K562 (cell line): ENCODE measurements at regions not wholly inside any gene's neighbourhood (a gene's known extent, or its start where the extent isn't known, plus 50 kb on each side); places are given as distances from the start of the nearest gene placed in this dataset.

Experiments
- ATAC-seq: fragments of 200-7000 bp; cut with Tn5 transposase; 3 replicates; pipeline ENCODE4 v1.9.1; 2020; ENCODE audit warnings: moderate library complexity
- BruUV-seq: library from RNA; stranded (reverse); fragments of 400-500 nt; replicated peaks from 2 replicates; lab custom pipeline; 2021; lab: Mats Ljungman, UMichigan
- CTCF ChIA-PET: fragments of 300-600 bp; formaldehyde crosslinking; extraction: SDS; loops from one replicate; lab custom pipeline; 2021; ENCODE audit warnings: low intra/inter-chr PET ratio; lab: Yijun Ruan, JAX
- POLR2A ChIA-PET: fragments of 300-600, 350-650 bp; sonication (Branson Sonifier 250); formaldehyde crosslinking; extraction: SDS; loops from one replicate; lab custom pipeline; 2021; ENCODE audit warnings: antibody characterized with exemption, inconsistent platforms; lab: Yijun Ruan, JAX
- DNase-seq, 4 experiments: peaks; one replicate each; pipeline versions ENCODE4 v3.0.0 to v3.0.0-alpha.2; 2011 to 2018; ENCODE audit warnings: low spot score in 3 of 4, mixed read lengths in 3 of 4; ENCODE audit errors: extremely low read depth in 1 of 4
- FAIRE-seq: peaks from 2 replicates; lab custom pipeline; 2011; peaks lifted over from hg19 to GRCh38; lab: Jason Lieb, UNC
- H2AFZ ChIP-seq: 2 replicates; pipeline ENCODE4 v1.6.0; 2011; ENCODE audit warnings: low read depth, low read length, control low read depth, inconsistent platforms
- H3K27ac ChIP-seq: fragments of 200-600 bp; 3 replicates; pipeline ENCODE4 v1.8.0; 2011; ENCODE audit warnings: low read depth, mild to moderate bottlenecking, control low read depth, inconsistent platforms, low read length, moderate library complexity, mixed read lengths; ENCODE audit errors: extremely low read depth
- H3K27me3 ChIP-seq, 2 experiments: fragments of 300-600 bp in 1 of 2; 2 replicates in 1 of 2; 3 replicates in 1 of 2; pipeline versions ENCODE4 v1.6.0 to v1.8.0; 2011; ENCODE audit warnings: inconsistent platforms in 2 of 2, low read length in 2 of 2, mild to moderate bottlenecking in 1 of 2, mixed read lengths in 1 of 2, moderate library complexity in 1 of 2; ENCODE audit not compliant: control insufficient read depth in 2 of 2, insufficient read depth in 2 of 2
- H3K36me3 ChIP-seq: fragments of 300-600 bp; 3 replicates; pipeline ENCODE4 v1.8.0; 2011; ENCODE audit warnings: mild to moderate bottlenecking, low read length, inconsistent platforms; ENCODE audit not compliant: control insufficient read depth, insufficient read depth
- H3K4me1 ChIP-seq, 2 experiments: fragments of 200-600 bp in 1 of 2; replicated peaks in 1 of 2; 2 replicates in 1 of 2; 3 replicates in 1 of 2; pipeline versions ENCODE4 v1.5.1 to v1.8.0; 2011; ENCODE audit warnings: inconsistent platforms in 2 of 2, low read length in 2 of 2, mild to moderate bottlenecking in 1 of 2, mixed read lengths in 1 of 2, moderate library complexity in 1 of 2; ENCODE audit not compliant: control insufficient read depth in 2 of 2, insufficient read depth in 2 of 2
- H3K4me2 ChIP-seq: 2 replicates; pipeline ENCODE4 v1.6.1; 2011; ENCODE audit warnings: low read length, control low read depth, inconsistent platforms, mixed read lengths; ENCODE audit not compliant: insufficient read depth
- H3K4me3 ChIP-seq: fragments of 200-600 bp; sonication (generic), shearing (Covaris generic); 2 replicates; pipeline ENCODE4 v1.5.1; 2016; ENCODE audit warnings: control low read depth, inconsistent platforms
- H3K79me2 ChIP-seq: fragments of 200-600 bp; 3 replicates; pipeline ENCODE4 v1.8.0; 2011; ENCODE audit warnings: low read length, inconsistent platforms; ENCODE audit not compliant: control insufficient read depth, insufficient read depth
- H3K9ac ChIP-seq, 2 experiments: 2 replicates each; pipeline versions ENCODE4 v1.6.0 to v1.6.1; 2011; ENCODE audit warnings: low read depth in 2 of 2, low read length in 2 of 2, control low read depth in 1 of 2, inconsistent platforms in 1 of 2, mild to moderate bottlenecking in 1 of 2, mixed read lengths in 1 of 2; ENCODE audit not compliant: insufficient read depth in 1 of 2
- H3K9me1 ChIP-seq: one replicate; pipeline ENCODE4 v1.6.0; 2011; ENCODE audit warnings: inconsistent platforms, mild to moderate bottlenecking, low read length, moderate library complexity; ENCODE audit not compliant: control insufficient read depth, insufficient read depth
- H3K9me3 ChIP-seq: replicated peaks from 2 replicates; pipeline ENCODE4 v1.5.1; 2011; ENCODE audit warnings: low read depth, low read length, inconsistent platforms; ENCODE audit not compliant: control insufficient read depth, insufficient read depth
- H4K20me1 ChIP-seq: replicated peaks from 2 replicates; pipeline ENCODE4 v1.6.1; 2011; ENCODE audit warnings: low read length, inconsistent platforms, mixed read lengths; ENCODE audit not compliant: control insufficient read depth, insufficient read depth
- ERF ChIP-seq: fragments of 450-650 bp; formaldehyde crosslinking; IDR thresholded peaks from 2 replicates; pipeline ENCODE4 v1.4.0; 2020; ENCODE audit warnings: mild to moderate bottlenecking, mixed read lengths
- ESRRA ChIP-seq: fragments of 450-650 bp; IDR thresholded peaks from 2 replicates; pipeline ENCODE4 v1.6.1; 2014; ENCODE audit warnings: low read depth, mild to moderate bottlenecking, moderate library complexity, borderline replicate concordance
- FOXA3 ChIP-seq, 2 experiments: fragments of 450-650 bp in 1 of 2; sonication (generic) in 1 of 2; formaldehyde crosslinking; IDR thresholded peaks in 1 of 2; conservative IDR thresholded peaks in 1 of 2; 2 replicates each; pipeline versions ENCODE4 v1.4.0 to v1.8.0; 2020 to 2022; ENCODE audit warnings: mild to moderate bottlenecking in 2 of 2, missing genetic modification reagents in 1 of 2
- HCFC1 ChIP-seq: IDR thresholded peaks from 2 replicates; pipeline ENCODE4 v1.6.1; 2012; ENCODE audit warnings: low read depth, low read length, improper control_type of control experiment
- HOXB6 ChIP-seq: fragments of 250-450 bp; sonication (Bioruptor Pico); IDR thresholded peaks from 2 replicates; pipeline ENCODE4 v1.5.1; 2022; ENCODE audit warnings: mild to moderate bottlenecking, borderline replicate concordance
- LCOR ChIP-seq: sonication (generic); formaldehyde crosslinking; IDR thresholded peaks from 2 replicates; pipeline ENCODE4 v1.8.0; 2022; ENCODE audit warnings: mild to moderate bottlenecking, missing genetic modification reagents
- ZNF785 ChIP-seq: fragments of 250-450 bp; sonication (Bioruptor Pico); IDR thresholded peaks from 2 replicates; pipeline ENCODE4 v1.4.0; 2020; ENCODE audit warnings: mild to moderate bottlenecking
- WGBS: fragments of 100-300 bp; shearing (Covaris generic); methylation state at CpG from one replicate; pipeline ENCODE4 v1.1.6; 2016; ENCODE audit warnings: low coverage, mixed read lengths; ENCODE audit not compliant: insufficient coverage; ENCODE audit errors: missing lambda C conversion rate; 5-methylcytosine and 5-hydroxymethylcytosine counted together
- in situ Hi-C: fragments of 300-500 bp; cut with MboI; formaldehyde crosslinking; loops from 4 replicates; pipeline ENCODE4 v1.15.0; 2018; ENCODE audit warnings: inconsistent platforms, mixed read lengths
- intact Hi-C: fragments of 100-400 bp; cut with micrococcal nuclease; formaldehyde crosslinking; loops from 2 replicates; pipeline ENCODE4 v1.14.2; 2022
- TF ChIP-seq, protein P1 (sequence below): fragments of 450-650 bp; IDR thresholded peaks from 2 replicates; pipeline ENCODE4 v1.6.1; 2016
- TF ChIP-seq, protein P2 (sequence below): fragments of 450-650 bp; IDR thresholded peaks from 2 replicates; pipeline ENCODE4 v1.6.1; 2016; ENCODE audit warnings: mild to moderate bottlenecking, moderate library complexity

DNA sequence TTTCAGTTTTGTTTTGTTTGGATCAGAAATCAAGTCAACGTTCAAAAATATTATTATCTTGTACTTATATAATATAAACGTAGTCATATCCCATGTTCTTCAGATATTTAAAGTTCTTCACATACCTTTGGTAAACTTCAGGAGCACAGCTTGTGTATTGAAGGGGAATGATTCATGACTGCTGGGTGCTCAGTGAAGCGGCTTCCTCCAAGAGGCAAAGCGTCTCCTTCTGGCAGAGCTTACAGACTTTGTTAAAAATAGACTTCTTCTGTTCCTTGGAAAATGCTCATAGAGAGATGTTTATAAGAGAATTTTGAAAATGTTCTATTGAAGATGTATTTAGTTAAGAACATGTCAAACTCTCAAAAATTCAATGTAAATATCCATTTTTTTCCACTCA lies 155.6 kb upstream of the CNTNAP4 start (continued):
- TF ChIP-seq LCOR (CRISPR knock-in tag): no peak
- no peak for TF ChIP-seq FOXA3 (CRISPR knock-in tag; conservative IDR thresholded peaks at IDR 0.05 in 1 of 2, IDR thresholded peaks at IDR 0.05 in 1 of 2)
- no peak for TF ChIP-seq ESRRA
- TF ChIP-seq, protein P1, sequence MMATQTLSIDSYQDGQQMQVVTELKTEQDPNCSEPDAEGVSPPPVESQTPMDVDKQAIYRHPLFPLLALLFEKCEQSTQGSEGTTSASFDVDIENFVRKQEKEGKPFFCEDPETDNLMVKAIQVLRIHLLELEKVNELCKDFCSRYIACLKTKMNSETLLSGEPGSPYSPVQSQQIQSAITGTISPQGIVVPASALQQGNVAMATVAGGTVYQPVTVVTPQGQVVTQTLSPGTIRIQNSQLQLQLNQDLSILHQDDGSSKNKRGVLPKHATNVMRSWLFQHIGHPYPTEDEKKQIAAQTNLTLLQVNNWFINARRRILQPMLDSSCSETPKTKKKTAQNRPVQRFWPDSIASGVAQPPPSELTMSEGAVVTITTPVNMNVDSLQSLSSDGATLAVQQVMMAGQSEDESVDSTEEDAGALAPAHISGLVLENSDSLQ: no peak
- no peak for TF ChIP-seq ERF

DNA sequence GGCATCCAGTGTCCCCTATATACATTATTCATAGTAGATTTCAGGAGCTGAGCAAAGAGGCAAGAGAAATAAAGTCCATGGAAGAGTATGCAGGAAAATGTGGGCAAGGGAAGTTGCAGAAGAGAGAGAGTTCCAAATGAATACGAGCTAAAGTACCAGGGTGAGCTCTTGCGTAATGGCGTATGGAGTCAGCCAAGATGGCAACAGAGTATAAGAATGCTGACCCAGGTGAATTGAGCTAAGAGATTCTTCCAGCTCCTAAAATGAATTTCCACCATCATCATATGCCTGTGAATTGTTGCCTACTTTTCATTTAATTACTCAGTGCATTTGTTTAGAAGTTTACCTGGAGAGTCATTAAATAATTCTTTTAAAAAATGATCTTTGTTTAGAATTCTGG lies 153.2 kb upstream of the CNTNAP4 start:
- Histone ChIP-seq H3K9ac (no peak overlapping the region), H4K20me1 (no peaks in the 10 kb centered on the region), H3K27ac (no peak overlapping the region), H3K9me1 (no peaks in the 10 kb centered on the region), H3K4me3 (no peak overlapping the region), H2AFZ (no peak overlapping the region), H3K9me3 (no peaks in the 10 kb centered on the region), H3K36me3 (no peaks in the 10 kb centered on the region), H3K4me2 (no peak overlapping the region), H3K4me1 (no peaks in the 10 kb centered on the region), H3K79me2 (no peaks in the 10 kb centered on the region), H3K27me3 (no peaks in the 10 kb centered on the region)
- in situ Hi-C loops (no loop called here), intact Hi-C loops (no loop called here)
- 38% methylated on average over 3 of the region's 3 CpGs for WGBS
- CTCF ChIA-PET: no interaction called here
- no TSS peak for BruUV-seq
- no peak for DNase-seq
- no peak for FAIRE-seq
- no peak for ATAC-seq
- POLR2A ChIA-PET: no interaction called here
- TF ChIP-seq HOXB6 (CRISPR knock-in tag) (no peak), ZNF785 (no peak), HCFC1 (no peak)
- TF ChIP-seq, protein P2, sequence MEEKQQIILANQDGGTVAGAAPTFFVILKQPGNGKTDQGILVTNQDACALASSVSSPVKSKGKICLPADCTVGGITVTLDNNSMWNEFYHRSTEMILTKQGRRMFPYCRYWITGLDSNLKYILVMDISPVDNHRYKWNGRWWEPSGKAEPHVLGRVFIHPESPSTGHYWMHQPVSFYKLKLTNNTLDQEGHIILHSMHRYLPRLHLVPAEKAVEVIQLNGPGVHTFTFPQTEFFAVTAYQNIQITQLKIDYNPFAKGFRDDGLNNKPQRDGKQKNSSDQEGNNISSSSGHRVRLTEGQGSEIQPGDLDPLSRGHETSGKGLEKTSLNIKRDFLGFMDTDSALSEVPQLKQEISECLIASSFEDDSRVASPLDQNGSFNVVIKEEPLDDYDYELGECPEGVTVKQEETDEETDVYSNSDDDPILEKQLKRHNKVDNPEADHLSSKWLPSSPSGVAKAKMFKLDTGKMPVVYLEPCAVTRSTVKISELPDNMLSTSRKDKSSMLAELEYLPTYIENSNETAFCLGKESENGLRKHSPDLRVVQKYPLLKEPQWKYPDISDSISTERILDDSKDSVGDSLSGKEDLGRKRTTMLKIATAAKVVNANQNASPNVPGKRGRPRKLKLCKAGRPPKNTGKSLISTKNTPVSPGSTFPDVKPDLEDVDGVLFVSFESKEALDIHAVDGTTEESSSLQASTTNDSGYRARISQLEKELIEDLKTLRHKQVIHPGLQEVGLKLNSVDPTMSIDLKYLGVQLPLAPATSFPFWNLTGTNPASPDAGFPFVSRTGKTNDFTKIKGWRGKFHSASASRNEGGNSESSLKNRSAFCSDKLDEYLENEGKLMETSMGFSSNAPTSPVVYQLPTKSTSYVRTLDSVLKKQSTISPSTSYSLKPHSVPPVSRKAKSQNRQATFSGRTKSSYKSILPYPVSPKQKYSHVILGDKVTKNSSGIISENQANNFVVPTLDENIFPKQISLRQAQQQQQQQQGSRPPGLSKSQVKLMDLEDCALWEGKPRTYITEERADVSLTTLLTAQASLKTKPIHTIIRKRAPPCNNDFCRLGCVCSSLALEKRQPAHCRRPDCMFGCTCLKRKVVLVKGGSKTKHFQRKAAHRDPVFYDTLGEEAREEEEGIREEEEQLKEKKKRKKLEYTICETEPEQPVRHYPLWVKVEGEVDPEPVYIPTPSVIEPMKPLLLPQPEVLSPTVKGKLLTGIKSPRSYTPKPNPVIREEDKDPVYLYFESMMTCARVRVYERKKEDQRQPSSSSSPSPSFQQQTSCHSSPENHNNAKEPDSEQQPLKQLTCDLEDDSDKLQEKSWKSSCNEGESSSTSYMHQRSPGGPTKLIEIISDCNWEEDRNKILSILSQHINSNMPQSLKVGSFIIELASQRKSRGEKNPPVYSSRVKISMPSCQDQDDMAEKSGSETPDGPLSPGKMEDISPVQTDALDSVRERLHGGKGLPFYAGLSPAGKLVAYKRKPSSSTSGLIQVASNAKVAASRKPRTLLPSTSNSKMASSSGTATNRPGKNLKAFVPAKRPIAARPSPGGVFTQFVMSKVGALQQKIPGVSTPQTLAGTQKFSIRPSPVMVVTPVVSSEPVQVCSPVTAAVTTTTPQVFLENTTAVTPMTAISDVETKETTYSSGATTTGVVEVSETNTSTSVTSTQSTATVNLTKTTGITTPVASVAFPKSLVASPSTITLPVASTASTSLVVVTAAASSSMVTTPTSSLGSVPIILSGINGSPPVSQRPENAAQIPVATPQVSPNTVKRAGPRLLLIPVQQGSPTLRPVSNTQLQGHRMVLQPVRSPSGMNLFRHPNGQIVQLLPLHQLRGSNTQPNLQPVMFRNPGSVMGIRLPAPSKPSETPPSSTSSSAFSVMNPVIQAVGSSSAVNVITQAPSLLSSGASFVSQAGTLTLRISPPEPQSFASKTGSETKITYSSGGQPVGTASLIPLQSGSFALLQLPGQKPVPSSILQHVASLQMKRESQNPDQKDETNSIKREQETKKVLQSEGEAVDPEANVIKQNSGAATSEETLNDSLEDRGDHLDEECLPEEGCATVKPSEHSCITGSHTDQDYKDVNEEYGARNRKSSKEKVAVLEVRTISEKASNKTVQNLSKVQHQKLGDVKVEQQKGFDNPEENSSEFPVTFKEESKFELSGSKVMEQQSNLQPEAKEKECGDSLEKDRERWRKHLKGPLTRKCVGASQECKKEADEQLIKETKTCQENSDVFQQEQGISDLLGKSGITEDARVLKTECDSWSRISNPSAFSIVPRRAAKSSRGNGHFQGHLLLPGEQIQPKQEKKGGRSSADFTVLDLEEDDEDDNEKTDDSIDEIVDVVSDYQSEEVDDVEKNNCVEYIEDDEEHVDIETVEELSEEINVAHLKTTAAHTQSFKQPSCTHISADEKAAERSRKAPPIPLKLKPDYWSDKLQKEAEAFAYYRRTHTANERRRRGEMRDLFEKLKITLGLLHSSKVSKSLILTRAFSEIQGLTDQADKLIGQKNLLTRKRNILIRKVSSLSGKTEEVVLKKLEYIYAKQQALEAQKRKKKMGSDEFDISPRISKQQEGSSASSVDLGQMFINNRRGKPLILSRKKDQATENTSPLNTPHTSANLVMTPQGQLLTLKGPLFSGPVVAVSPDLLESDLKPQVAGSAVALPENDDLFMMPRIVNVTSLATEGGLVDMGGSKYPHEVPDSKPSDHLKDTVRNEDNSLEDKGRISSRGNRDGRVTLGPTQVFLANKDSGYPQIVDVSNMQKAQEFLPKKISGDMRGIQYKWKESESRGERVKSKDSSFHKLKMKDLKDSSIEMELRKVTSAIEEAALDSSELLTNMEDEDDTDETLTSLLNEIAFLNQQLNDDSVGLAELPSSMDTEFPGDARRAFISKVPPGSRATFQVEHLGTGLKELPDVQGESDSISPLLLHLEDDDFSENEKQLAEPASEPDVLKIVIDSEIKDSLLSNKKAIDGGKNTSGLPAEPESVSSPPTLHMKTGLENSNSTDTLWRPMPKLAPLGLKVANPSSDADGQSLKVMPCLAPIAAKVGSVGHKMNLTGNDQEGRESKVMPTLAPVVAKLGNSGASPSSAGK: no peak
